T-helper 2 cell treated with Interferon-gamma antibody and Interleukin-4, amounts not matched to agents 100 ng/mL and 5 ng/mL, for 36 hours (primary cell): ENCODE measurements at regions not wholly inside any gene's neighbourhood (a gene's known extent, or its start where the extent isn't known, plus 50 kb on each side); places are given as distances from the start of the nearest gene placed in this dataset.

Source experiments
- intact Hi-C: fragments of 100-400 bp; cut with micrococcal nuclease; formaldehyde crosslinking; loops from one replicate; pipeline ENCODE4 v1.15.1; 2023

GRCh38 chr2:7281231-7282201 lies 364.3 kb downstream of the RNF144A start:
- intact Hi-C loops, result no loop called here

GRCh38 chr2:7286120-7286519 lies 368.9 kb downstream of the RNF144A start:
- intact Hi-C loops, result no loop called here

GRCh38 chr2:7288484-7288883 lies 371.3 kb downstream of the RNF144A start:
- intact Hi-C loops, result no loop called here

- intact Hi-C loops, result no loop called here
Observed at GRCh38 chr2:7289697-7290096, 372.5 kb downstream of the RNF144A start.

DNA sequence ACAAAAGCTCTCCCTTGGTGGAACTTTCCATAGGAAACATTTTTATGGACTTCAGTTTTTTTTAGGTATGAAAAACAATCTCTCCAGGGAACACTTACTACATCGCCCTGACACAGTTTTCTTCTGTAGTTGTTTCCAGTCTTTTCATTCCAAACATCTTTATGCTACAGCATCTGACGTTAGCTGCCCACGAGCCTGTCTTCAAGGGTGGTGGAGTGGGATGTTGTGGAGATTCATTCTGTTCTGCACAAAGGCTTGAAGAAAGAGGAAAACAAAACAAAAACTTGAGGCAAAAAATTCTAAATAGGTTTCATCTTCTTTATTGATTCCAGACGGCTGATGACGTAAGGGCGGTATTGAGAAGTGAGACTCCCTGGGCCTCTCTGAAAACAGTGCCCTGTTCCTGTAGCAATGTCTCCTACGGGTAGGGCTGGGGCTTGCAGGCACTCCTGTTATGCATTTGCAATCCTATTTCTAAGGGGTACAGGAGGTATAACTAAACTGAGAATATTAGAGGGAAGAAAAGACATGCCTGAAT lies 375.0 kb downstream of the RNF144A start:
- intact Hi-C loops, result no loop called here

- intact Hi-C loops, result no loop called here
Observed at GRCh38 chr2:7309582-7309981, 392.4 kb downstream of the RNF144A start.

DNA sequence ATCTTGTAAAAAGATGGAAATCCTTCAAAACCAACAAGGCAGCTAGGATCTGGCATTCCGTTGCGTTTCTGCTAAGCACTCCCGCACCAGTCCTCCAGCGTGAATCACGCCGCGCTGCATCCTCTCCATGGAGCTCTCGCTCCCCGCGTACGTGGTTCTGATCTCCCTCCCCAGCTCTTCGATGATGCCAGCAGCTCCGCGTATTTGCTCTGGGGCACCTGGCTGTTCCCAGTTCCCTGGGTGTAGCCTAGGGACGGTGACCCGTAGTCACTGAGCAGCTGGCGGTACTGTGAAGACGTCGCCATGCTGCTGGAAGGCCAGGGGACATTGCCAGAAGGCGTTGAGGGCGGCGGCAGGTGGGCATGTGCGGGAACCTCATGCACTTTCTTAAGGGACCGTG lies 407.5 kb downstream of the RNF144A start:
- intact Hi-C loops, result no loop called here

DNA sequence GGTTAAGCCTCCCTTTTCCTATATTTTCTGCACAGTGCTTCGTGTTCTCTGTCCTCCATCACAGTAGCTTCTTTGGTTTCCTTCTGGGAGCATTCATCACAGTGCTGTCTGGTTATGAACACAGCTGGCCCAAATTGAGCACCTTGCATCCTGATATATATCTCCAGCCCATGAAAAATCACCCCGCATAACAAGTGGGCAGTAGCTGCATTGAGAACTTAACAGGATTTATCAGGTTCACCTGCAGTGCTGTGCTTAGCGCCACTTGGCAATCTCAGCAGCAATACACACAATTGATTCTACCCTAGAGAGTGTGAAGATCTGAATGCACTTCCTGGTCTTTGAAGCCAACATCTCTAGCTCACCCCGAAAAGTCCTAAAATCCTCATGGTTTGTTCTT lies 408.0 kb downstream of the RNF144A start:
- intact Hi-C loops, result no loop called here

DNA sequence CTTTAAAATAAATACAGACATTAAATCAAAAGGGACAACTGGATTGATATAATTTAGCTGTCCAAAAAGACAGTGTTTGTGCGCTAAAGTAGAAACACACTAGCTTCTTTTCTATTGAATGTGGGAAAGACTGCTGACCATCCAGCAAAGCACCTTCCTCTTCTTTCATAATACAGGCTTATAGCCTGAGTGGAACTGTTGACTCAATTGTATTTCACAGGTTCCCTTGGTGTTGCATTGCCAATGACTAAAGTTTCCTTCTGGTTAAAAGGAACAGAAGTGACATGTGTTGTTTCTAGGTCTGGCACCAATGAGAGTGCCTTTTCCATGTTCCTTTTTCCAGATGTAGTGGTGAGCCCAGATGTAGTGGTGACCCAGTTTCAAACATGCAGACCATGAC lies 412.3 kb downstream of the RNF144A start:
- intact Hi-C loops, result no loop called here

GRCh38 chr2:7333189-7333765 lies 416.1 kb downstream of the RNF144A start:
- intact Hi-C loops, result no loop called here

DNA sequence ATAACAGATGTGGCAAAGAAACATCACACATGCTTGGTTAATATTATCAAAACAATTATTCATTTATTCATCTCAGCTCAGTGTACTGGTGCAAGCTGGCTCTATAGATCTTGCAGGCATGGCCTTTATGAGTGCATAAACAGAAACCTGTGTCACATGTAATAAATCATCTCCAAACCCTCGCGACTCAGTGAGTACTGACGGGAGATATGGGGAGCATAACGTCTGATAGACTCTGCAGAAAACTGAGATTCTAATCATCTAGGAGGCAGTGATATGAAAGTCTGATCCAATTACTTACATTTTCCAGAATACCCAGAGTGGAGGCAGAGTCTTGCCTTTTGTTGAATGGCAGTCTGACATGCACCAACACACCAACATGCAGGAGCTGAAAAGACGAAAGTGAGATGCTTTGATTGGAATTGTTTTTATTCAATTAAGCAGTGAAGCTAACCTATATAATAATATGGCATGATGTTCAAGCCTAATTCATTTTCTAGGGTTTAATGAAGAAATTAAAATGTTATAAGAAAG lies 416.8 kb downstream of the RNF144A start:
- intact Hi-C loops, result no loop called here

GRCh38 chr2:7338961-7339360 lies 421.7 kb downstream of the RNF144A start:
- intact Hi-C loops, result no loop called here

GRCh38 chr2:7346336-7346735 lies 429.1 kb downstream of the RNF144A start:
- intact Hi-C loops, result no loop called here

DNA sequence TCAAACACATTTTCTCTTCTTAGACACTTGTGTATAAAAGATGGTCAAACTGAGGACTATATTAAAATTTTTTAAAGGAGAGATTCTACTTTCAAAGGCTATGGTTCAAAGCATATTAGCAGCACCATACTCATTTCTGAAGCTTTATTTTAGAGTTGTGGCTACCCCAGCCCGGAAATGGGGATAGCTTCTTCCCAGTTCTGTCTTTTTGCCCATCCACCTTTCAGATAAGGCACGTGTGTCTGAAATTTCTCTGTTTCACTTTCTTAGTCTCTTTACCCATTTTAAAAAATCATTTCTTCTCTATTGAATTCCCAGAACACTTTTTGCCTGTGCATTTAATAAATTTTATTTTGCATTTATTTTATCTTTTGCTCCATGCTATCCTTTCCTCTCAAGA lies 431.5 kb downstream of the RNF144A start:
- intact Hi-C loops, result no loop called here

DNA sequence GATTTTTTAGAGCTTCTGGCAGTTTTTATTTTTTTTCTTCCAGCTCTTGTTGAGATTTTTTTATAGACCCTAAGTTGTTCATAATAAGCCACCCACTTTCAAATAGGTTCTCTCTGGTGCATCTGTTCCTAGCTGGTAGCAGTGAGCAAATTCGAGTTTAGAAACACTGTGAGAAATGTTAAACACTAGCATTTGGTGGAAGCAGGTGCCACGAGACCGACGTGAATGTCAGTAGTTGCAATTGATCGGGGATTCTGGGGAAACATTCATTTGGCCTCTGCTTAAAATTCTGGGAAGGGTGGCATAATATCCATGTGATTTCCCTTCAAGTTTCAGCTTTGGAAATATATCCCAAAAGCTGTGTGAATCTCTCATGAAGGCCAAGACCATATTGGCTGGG lies 435.0 kb downstream of the RNF144A start:
- intact Hi-C loops, result no loop called here

- intact Hi-C loops, result no loop called here
Observed at GRCh38 chr2:7353571-7353970, 436.4 kb downstream of the RNF144A start.

DNA sequence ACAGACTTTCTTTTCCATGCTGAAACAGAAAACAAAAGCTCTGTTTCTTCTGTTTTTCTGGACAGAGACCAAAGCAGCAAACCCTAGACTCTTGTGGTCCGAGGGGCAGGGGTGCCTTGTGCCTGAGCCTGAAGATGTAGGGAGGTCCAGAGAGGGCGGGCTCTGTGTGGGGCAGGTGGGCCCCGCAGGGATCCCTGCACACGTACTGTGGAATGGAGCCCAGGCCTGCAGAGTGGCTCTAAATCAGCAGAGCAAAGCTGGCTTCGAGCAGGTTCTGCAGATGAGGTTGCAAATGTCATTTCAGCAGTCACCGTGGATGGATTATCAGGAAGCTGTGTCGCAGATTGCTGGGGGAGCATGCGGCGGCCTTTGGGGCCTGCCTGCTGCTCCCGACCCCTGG lies 438.6 kb downstream of the RNF144A start:
- intact Hi-C loops, result no loop called here

DNA sequence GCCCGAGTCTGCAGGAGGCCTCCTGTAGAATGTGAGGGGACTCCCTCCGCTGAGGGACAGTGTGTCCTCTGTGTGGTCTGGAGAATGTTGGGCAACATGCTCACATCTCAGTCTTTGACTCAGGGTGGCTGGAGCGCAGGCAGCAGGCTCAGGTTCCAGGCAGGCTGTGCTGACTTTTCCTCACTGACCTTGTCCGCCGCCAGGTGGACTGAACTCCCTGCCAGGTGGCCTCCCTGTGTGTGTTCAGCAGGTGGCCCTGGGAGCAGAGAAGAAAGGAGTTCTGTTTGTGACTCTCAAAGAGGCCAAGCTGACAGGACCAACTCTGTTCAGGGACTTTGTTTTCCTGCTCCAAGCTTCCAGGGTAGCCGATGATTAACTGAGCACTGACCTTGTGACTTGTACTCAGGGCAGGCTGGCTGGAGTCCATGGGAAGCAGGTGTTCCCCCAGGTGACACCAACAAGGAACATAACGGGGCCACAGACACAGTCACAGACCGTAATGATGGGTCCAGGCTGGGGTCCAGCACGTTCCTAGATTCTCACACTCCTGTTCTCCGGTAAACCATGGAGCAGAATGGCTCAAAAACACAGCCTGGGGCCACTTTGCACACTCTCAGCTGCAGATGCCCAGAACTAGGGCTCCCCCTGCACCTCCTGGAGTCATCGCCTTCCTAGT lies 439.8 kb downstream of the RNF144A start:
- intact Hi-C loops, result no loop called here

GRCh38 chr2:7357993-7358392 lies 440.8 kb downstream of the RNF144A start:
- intact Hi-C loops, result no loop called here

- intact Hi-C loops, result no loop called here
Observed at GRCh38 chr2:7358865-7359447, 441.7 kb downstream of the RNF144A start.

GRCh38 chr2:7363906-7364305 lies 446.7 kb downstream of the RNF144A start:
- intact Hi-C loops, result no loop called here
